Transverse colon (tissue), 4 donors: ENCODE measurements at regions not wholly inside any gene's neighbourhood (a gene's known extent, or its start where the extent isn't known, plus 50 kb on each side); places are given as distances from the start of the nearest gene placed in this dataset.

Experiments
- DNase-seq: peaks from one replicate; pipeline ENCODE4 v3.0.0-alpha.2; 2019
- H3K27ac ChIP-seq, 4 donors: fragments of 200-600 bp; sonication (generic); 2 replicates each; pipeline ENCODE4 v1.5.1; 2016 to 2018; ENCODE audit warnings: inconsistent platforms in 4 of 4
- H3K27me3 ChIP-seq: fragments of 200-600 bp; sonication (generic); 2 replicates; pipeline ENCODE4 v1.5.1; 2017; ENCODE audit warnings: inconsistent platforms
- H3K36me3 ChIP-seq, 4 donors: fragments of 200-600 bp; sonication (generic); 2 replicates each; pipeline ENCODE4 v1.5.1; 2017 to 2019; ENCODE audit warnings: inconsistent platforms in 4 of 4
- H3K4me1 ChIP-seq, 4 donors: fragments of 200-600 bp; sonication (generic); 2 replicates each; pipeline ENCODE4 v1.5.1; 2017 to 2020; ENCODE audit warnings: inconsistent platforms in 4 of 4
- H3K4me3 ChIP-seq, 4 donors: fragments of 200-600 bp; sonication (generic); 1 replicate in 1 of 4; 2 replicates in 3 of 4; pipeline versions ENCODE4 v1.5.1 to v1.6.1; 2017 to 2019; ENCODE audit warnings: inconsistent platforms in 4 of 4
- H3K9me3 ChIP-seq, 2 donors: fragments of 200-600 bp; sonication (generic); 2 replicates each; pipeline ENCODE4 v1.5.1; 2017 to 2019; ENCODE audit warnings: inconsistent platforms in 2 of 2
- EP300 ChIP-seq: sonication (generic); formaldehyde crosslinking; IDR thresholded peaks from one replicate; pipeline ENCODE4 v1.6.1; 2017; ENCODE audit warnings: antibody characterized with exemption, low read depth
- POLR2A ChIP-seq: fragments of 450-650 bp; IDR thresholded peaks from one replicate; pipeline ENCODE4 v1.6.1; 2016; ENCODE audit warnings: antibody characterized with exemption, mild to moderate bottlenecking, moderate library complexity
- POLR2AphosphoS5 ChIP-seq, 3 donors: sonication (generic); formaldehyde crosslinking; IDR thresholded peaks; one replicate each; pipeline ENCODE4 v1.6.1; 2016; ENCODE audit warnings: antibody characterized with exemption in 3 of 3
- WGBS, 2 donors: methylation state at CpG; one replicate each; pipeline ENCODE4 v1.1.5; 2018; ENCODE audit warnings: low coverage in 1 of 2; 5-methylcytosine and 5-hydroxymethylcytosine counted together
- in situ Hi-C, 4 donors: fragments of 200-750 bp; cut with MboI; loops; one replicate each; pipeline versions ENCODE4 v1.15.0 to v1.15.1; 2017; ENCODE audit warnings: low sequenced_read_pairs in 3 of 4, low pct_ligation_motif_present in 1 of 4, low pct_unique_long_range_greater_than_20kb in 1 of 4
- intact Hi-C: fragments of 100-400 bp; cut with DNase I; formaldehyde crosslinking; loops from one replicate; pipeline ENCODE4 v1.15.1; 2023; ENCODE audit warnings: low total_unique reads
- TF ChIP-seq, protein P1 (sequence below), 5 experiments: fragments of 200-600 bp in 3 of 5; fragments of 450-650 bp in 2 of 5; sonication (generic) in 3 of 5; IDR thresholded peaks; 1 replicate in 2 of 5; 2 replicates in 3 of 5; pipeline ENCODE4 v1.5.1; 2016 to 2017; ENCODE audit warnings: antibody characterized with exemption in 5 of 5, inconsistent platforms in 3 of 5, mild to moderate bottlenecking in 2 of 5, moderate library complexity in 1 of 5

- H3K36me3 ChIP-seq = no peaks in the 10 kb centered on the region
- no peak overlapping the region for H3K4me3 ChIP-seq
- no peak for DNase-seq
- 45% methylated on average over 6 of the region's 6 CpGs; no CpG with 5 or more reads in 1 of the 2 donors for WGBS, 2 donors
- peaks cover 0 to 56% (median 44%) of the 10 kb centered on the region in 4 donors for H3K4me1 ChIP-seq
- TF ChIP-seq EP300 (no peak), POLR2AphosphoS5 (IDR thresholded peaks at IDR 0.05) (no peak), POLR2A (no peak)
- TF ChIP-seq, protein P1, sequence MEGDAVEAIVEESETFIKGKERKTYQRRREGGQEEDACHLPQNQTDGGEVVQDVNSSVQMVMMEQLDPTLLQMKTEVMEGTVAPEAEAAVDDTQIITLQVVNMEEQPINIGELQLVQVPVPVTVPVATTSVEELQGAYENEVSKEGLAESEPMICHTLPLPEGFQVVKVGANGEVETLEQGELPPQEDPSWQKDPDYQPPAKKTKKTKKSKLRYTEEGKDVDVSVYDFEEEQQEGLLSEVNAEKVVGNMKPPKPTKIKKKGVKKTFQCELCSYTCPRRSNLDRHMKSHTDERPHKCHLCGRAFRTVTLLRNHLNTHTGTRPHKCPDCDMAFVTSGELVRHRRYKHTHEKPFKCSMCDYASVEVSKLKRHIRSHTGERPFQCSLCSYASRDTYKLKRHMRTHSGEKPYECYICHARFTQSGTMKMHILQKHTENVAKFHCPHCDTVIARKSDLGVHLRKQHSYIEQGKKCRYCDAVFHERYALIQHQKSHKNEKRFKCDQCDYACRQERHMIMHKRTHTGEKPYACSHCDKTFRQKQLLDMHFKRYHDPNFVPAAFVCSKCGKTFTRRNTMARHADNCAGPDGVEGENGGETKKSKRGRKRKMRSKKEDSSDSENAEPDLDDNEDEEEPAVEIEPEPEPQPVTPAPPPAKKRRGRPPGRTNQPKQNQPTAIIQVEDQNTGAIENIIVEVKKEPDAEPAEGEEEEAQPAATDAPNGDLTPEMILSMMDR (IDR thresholded peaks at IDR 0.05) = no peak
- intact Hi-C loops = no loop called here
- H3K9me3 ChIP-seq = no peaks in the 10 kb centered on the region
- H3K27me3 ChIP-seq = no peaks in the 10 kb centered on the region
- peak overlapping the region; percentile 84 to 87 (median 86) for H3K27ac ChIP-seq
- in situ Hi-C loops = no loop called here
Measured at GRCh38 chr11:119908573-119908904, 179.5 kb upstream of the NECTIN1 start.

- TF ChIP-seq EP300 (no peak), POLR2AphosphoS5 (IDR thresholded peaks at IDR 0.05) (no peak), POLR2A (no peak)
- TF ChIP-seq, protein P1 (IDR thresholded peaks at IDR 0.05) = peak in 1 of 5 experiments; percentile 9
- DNase-seq = peak; percentile 32
- in situ Hi-C loops = no loop called here
- WGBS, 2 donors = 24 to 28% methylated on average over 4 to 14 of the region's 14 CpGs
- H3K9me3 ChIP-seq = no peaks in the 10 kb centered on the region
- no peaks in the 10 kb centered on the region for H3K27me3 ChIP-seq
- peaks cover 0 to 60% (median 47%) of the 10 kb centered on the region in 4 donors for H3K4me1 ChIP-seq
- peak overlapping the region in 2 of 4 donors; percentile 25 to 26 for H3K4me3 ChIP-seq
- peak overlapping the region; percentile 84 to 87 (median 86) for H3K27ac ChIP-seq
- no peaks in the 10 kb centered on the region for H3K36me3 ChIP-seq
- intact Hi-C loops = no loop called here
Measured at GRCh38 chr11:119907878-119908572, 179.0 kb upstream of the NECTIN1 start.

DNA sequence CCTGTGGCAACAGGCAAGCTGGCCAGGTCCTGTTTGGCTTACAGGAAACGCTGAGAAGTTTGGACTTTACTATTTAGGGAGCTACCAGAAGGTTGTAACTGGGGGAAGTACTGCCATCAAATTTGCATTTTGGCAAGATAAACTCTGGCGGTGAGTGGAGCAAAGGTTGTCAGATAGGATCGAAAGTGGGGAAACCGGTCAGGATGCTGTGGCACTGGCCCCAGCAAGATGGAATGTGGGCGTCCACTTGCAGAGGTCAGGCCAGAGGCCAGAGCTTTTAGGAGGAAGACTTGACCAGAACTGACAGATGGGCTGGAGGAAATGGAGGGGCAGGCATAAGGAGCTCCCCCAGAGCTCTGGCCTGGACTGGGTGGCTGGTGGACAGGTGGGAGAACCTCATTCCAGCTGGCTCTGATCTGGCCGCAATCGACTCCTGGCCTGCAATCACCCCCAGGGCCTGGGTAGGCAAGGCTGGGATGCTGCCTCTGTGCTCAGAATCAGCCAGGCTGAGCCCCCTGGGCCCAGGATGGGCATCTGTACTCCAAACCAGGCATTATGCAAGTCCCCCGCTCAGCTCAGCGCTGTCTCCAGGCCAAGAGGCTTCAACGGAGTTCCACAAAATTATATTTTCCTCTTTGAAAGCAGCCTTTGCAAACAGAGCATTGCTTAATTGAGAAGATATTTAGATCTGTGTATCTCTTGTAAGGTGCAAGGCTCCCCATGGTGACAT lies 178.3 kb upstream of the NECTIN1 start:
- peak overlapping the region; percentile 84 to 87 (median 86) for H3K27ac ChIP-seq
- 53% methylated on average over 10 of the region's 10 CpGs; no CpG with 5 or more reads in 1 of the 2 donors for WGBS, 2 donors
- intact Hi-C loops (no loop called here), in situ Hi-C loops (no loop called here)
- no peaks in the 10 kb centered on the region for H3K27me3 ChIP-seq
- H3K9me3 ChIP-seq = no peaks in the 10 kb centered on the region
- peaks cover 0 to 66% (median 49%) of the 10 kb centered on the region in 4 donors for H3K4me1 ChIP-seq
- H3K4me3 ChIP-seq = peak overlapping the region in 2 of 4 donors; percentile 25 to 26
- peak; percentile 82 for DNase-seq
- TF ChIP-seq, protein P1 (IDR thresholded peaks at IDR 0.05) = no peak
- TF ChIP-seq POLR2A (peak; percentile 44), EP300 (no peak), POLR2AphosphoS5 (IDR thresholded peaks at IDR 0.05) (peak; percentile 24 to 62 (median 48))
- H3K36me3 ChIP-seq = no peaks in the 10 kb centered on the region

DNA sequence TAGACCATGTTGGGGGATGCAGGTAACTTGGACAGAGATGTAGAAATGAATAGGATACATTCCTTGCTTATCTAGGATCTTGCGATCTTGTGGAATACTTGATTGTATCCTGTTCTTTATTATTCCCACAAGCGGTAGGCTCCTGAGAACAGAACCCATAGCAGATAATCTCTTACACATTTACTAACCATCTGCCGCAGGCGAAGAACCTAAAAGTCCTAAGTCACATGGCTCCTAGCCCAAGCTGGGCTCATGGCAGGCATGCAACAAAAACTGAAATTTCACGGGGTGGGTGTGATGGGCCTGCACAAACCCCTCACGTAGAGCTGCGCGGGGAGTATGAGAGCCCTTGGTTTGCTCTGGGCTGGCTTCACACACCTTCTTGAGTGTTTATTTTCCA lies 177.4 kb upstream of the NECTIN1 start:
- in situ Hi-C loops = no loop called here
- TF ChIP-seq, protein P1 (IDR thresholded peaks at IDR 0.05) = no peak
- TF ChIP-seq EP300 (no peak), POLR2AphosphoS5 (IDR thresholded peaks at IDR 0.05) (no peak), POLR2A (no peak)
- H3K4me3 ChIP-seq = peak overlapping the region in 3 of 4 donors; percentile 1 to 25 (median 20)
- peak overlapping the region; percentile 84 to 87 (median 86) for H3K27ac ChIP-seq
- 52 to 83% methylated on average over 8 of the region's 8 CpGs for WGBS, 2 donors
- intact Hi-C loops = no loop called here
- no peaks in the 10 kb centered on the region for H3K9me3 ChIP-seq
- no peaks in the 10 kb centered on the region for H3K36me3 ChIP-seq
- peaks cover 0 to 66% (median 49%) of the 10 kb centered on the region in 4 donors for H3K4me1 ChIP-seq
- H3K27me3 ChIP-seq = no peaks in the 10 kb centered on the region
- DNase-seq = no peak
